Heart left ventricle (tissue), 16 donors: ENCODE measurements at regions not wholly inside any gene's neighbourhood (a gene's known extent, or its start where the extent isn't known, plus 50 kb on each side); places are given as distances from the start of the nearest gene placed in this dataset.

Experiments
- ATAC-seq, 4 donors: fragments of 200-7000 bp; cut with Tn5 transposase; one replicate each; pipeline ENCODE4 v1.9.1; 2020 to 2022; ENCODE audit warnings: moderate library complexity in 4 of 4, mild to moderate bottlenecking in 3 of 4, moderate number of reproducible peaks in 1 of 4
- DNase-seq, 5 donors: peaks; one replicate each; pipeline ENCODE4 v3.0.0-alpha.2; 2020
- H3K27ac ChIP-seq, 12 donors: fragments of 200-600 bp; sonication (generic) in 4 of 12; one replicate each; pipeline versions ENCODE4 v1.5.0 to v1.8.0; 2016 to 2022; ENCODE audit warnings: mild to moderate bottlenecking in 2 of 12
- H3K27me3 ChIP-seq, 9 donors: fragments of 200-600 bp; sonication (generic) in 2 of 9; one replicate each; pipeline versions ENCODE4 v1.5.1 to v1.8.0; 2016 to 2022; ENCODE audit warnings: mild to moderate bottlenecking in 3 of 9
- H3K36me3 ChIP-seq, 9 donors: fragments of 200-600 bp; sonication (generic) in 2 of 9; one replicate each; pipeline versions ENCODE4 v1.5.0 to v1.8.0; 2018 to 2022; ENCODE audit warnings: mild to moderate bottlenecking in 2 of 9
- H3K4me1 ChIP-seq, 12 donors: fragments of 200-600 bp; sonication (generic) in 4 of 12; one replicate each; pipeline versions ENCODE4 v1.5.0 to v1.8.0; 2016 to 2022; ENCODE audit warnings: mild to moderate bottlenecking in 3 of 12
- H3K4me3 ChIP-seq, 12 donors: fragments of 200-600 bp; sonication (generic) in 4 of 12; one replicate each; pipeline versions ENCODE4 v1.5.0 to v1.8.0; 2017 to 2022; ENCODE audit warnings: mild to moderate bottlenecking in 9 of 12, moderate library complexity in 4 of 12
- H3K9me3 ChIP-seq, 12 donors: fragments of 200-600 bp; sonication (generic) in 4 of 12; one replicate each; pipeline versions ENCODE4 v1.5.0 to v1.8.0; 2016 to 2022; ENCODE audit warnings: mild to moderate bottlenecking in 1 of 12
- CTCF ChIP-seq, 12 donors: fragments of 200-600 bp; sonication (generic) in 4 of 12; IDR thresholded peaks; one replicate each; pipeline versions ENCODE4 v1.5.0 to v1.8.0; 2018 to 2022; ENCODE audit warnings: antibody characterized with exemption in 12 of 12, mild to moderate bottlenecking in 5 of 12
- POLR2A ChIP-seq, 2 donors: fragments of 450-650 bp; IDR thresholded peaks; one replicate each; pipeline ENCODE4 v1.6.1; 2017; ENCODE audit warnings: antibody characterized with exemption in 2 of 2, mild to moderate bottlenecking in 2 of 2, moderate library complexity in 2 of 2
- WGBS, 4 donors: extraction: QIAGEN DNeasy Blood & Tissue Kit in 2 of 4; methylation state at CpG; one replicate each; pipeline versions ENCODE4 v1.1.5 to v1.1.7; 2013 to 2018; 5-methylcytosine and 5-hydroxymethylcytosine counted together
- intact Hi-C, 10 donors: fragments of 100-400 bp; cut with DNase I; formaldehyde crosslinking; loops; one replicate each; pipeline versions ENCODE4 v1.11.1 to v1.14.2; 2022
- donor health status: ischemic (EF 13 %, LVEDD 7.1; RV severe dilation, severe dysfunction).
- donor health status: healthy with polysubstance abuse.
- donor health status: DM: no; HTN: yes; CAD: no.
- donor health status: DM: no; HTN: no; CAD: no.
- donor health status: ischemic (EF 25% LVEDD 6.9; RV normal size, moderate dysfunction).
- donor health status: ischemic (EF 25% LVEDD 5.7; RV mildly dilated, moderate dysfunction).
- donor health status: healthy.
- donor health status: DM: yes; HTN: yes; CAD: no.
- donor health status: ischemic (EF 35%, LVEDD 5.7; RV mildly dilated, moderate dysfunction).
- donor health status: nonischemic (EF 11% LVEDD 7.7; RV severe dilation, severe dysfunction).
- donor health status: DM: yes; HTN: yes; CAD: no.
- donor health status: PGD.
- donor health status: ischemic (EF 29% LVEDD 5.4; RV normal size, mild dysfunction).
- donor health status: nonischemic (EF 23%, LVEDD 6.1; RV moderate dilation, normal function).

- ATAC-seq (no peak), DNase-seq (no peak)
- 74 to 100% (median 85%) methylated on average over 1 of the region's 1 CpG for WGBS, 4 donors
- Histone ChIP-seq H3K27ac (no peak overlapping the region), H3K4me1 (peaks cover 0 to 23% (median 1%) of the 10 kb centered on the region in 12 donors), H3K27me3 (no peaks in the 10 kb centered on the region), H3K9me3 (peaks cover 0 to 3% (median 0%) of the 10 kb centered on the region in 12 donors), H3K4me3 (no peak overlapping the region), H3K36me3 (no peaks in the 10 kb centered on the region)
- TF ChIP-seq CTCF (IDR thresholded peaks at IDR 0.05), result no peak
- TF ChIP-seq POLR2A (IDR thresholded peaks at IDR 0.05), result no peak
- intact Hi-C loops, result loop anchor here in 1 of 10 donors (5.0 kb wide), 1 partner anchor 56 kb away; no protein-coding TSS in a partner anchor
These were observed 54.2 kb upstream of the JDP2 start for GRCh38 chr14:75373616-75374015.

GRCh38 chr14:75374911-75375310 lies 52.9 kb upstream of the JDP2 start:
- TF ChIP-seq CTCF (IDR thresholded peaks at IDR 0.05) (no peak), POLR2A (IDR thresholded peaks at IDR 0.05) (no peak)
- H3K4me3 ChIP-seq, result no peak overlapping the region
- no peak for DNase-seq
- H3K4me1 ChIP-seq, result peaks cover 0 to 17% (median 1%) of the 10 kb centered on the region in 12 donors
- no peaks in the 10 kb centered on the region for H3K36me3 ChIP-seq
- no peaks in the 10 kb centered on the region for H3K27me3 ChIP-seq
- intact Hi-C loops, result loop anchor here in 1 of 10 donors (5.0 kb wide), 1 partner anchor 58 kb away; no protein-coding TSS in a partner anchor
- WGBS, 4 donors, result 95 to 100% (median 98%) methylated on average over 1 of the region's 1 CpG
- no peaks in the 10 kb centered on the region for H3K9me3 ChIP-seq
- no peak for ATAC-seq
- H3K27ac ChIP-seq, result no peak overlapping the region

- ATAC-seq, result no peak
- Histone ChIP-seq H3K27me3 (no peaks in the 10 kb centered on the region), H3K4me3 (no peak overlapping the region), H3K9me3 (no peaks in the 10 kb centered on the region), H3K4me1 (peaks cover 0 to 15% (median 4%) of the 10 kb centered on the region in 12 donors), H3K27ac (no peak overlapping the region), H3K36me3 (no peaks in the 10 kb centered on the region)
- DNase-seq, result no peak
- 96 to 100% (median 99%) methylated on average over 3 of the region's 3 CpGs for WGBS, 4 donors
- intact Hi-C loops, result no loop called here
- no peak for TF ChIP-seq POLR2A (IDR thresholded peaks at IDR 0.05)
- no peak for TF ChIP-seq CTCF (IDR thresholded peaks at IDR 0.05)
These were observed 51.8 kb upstream of the JDP2 start for GRCh38 chr14:75375983-75376382.
